A549 (cell line): ENCODE measurements at regions not wholly inside any gene's neighbourhood (a gene's known extent, or its start where the extent isn't known, plus 50 kb on each side); places are given as distances from the start of the nearest gene placed in this dataset.

Source experiments
- CEBPB ChIP-seq, 2 experiments: fragments of >200 bp in 1 of 2; sonication (Bioruptor Twin) in 1 of 2; formaldehyde crosslinking in 1 of 2; IDR thresholded peaks; 2 replicates each; pipeline ENCODE4 v1.6.1; 2012 to 2016
- EHMT2 ChIP-seq: fragments of 200-600 bp; sonication (generic); IDR thresholded peaks from 2 replicates; pipeline ENCODE4 v1.6.1; 2016; ENCODE audit warnings: antibody characterized with exemption, low read depth, mild to moderate bottlenecking, moderate library complexity
- FOXS1 ChIP-seq: fragments of 250-450 bp; sonication (Bioruptor Pico); IDR thresholded peaks from 2 replicates; pipeline ENCODE4 v1.5.0; 2020; ENCODE audit warnings: mild to moderate bottlenecking, moderate library complexity
- HDAC2 ChIP-seq: fragments of 200-600 bp; sonication (generic); IDR thresholded peaks from 2 replicates; pipeline ENCODE4 v1.6.1; 2016
- HOXB13 ChIP-seq: fragments of 250-450 bp; sonication (Bioruptor Pico); IDR thresholded peaks from 2 replicates; pipeline ENCODE4 v1.5.0; 2020; ENCODE audit warnings: low read depth, mild to moderate bottlenecking, moderate library complexity
- MAZ ChIP-seq: fragments of 150-350 bp; IDR thresholded peaks from 2 replicates; pipeline ENCODE4 v1.6.1; 2014; ENCODE audit warnings: antibody characterized with exemption, low read depth, low read length, borderline replicate concordance
- NR3C1 ChIP-seq: fragments of >200 bp; sonication (Bioruptor Twin); formaldehyde crosslinking; IDR thresholded peaks from 3 replicates; pipeline ENCODE4 v1.6.1; 2017
- POLR2A ChIP-seq: IDR thresholded peaks from 2 replicates; pipeline ENCODE4 v1.6.1; 2012; ENCODE audit warnings: mild to moderate bottlenecking, low read length
- RFX5 ChIP-seq: fragments of 450-650 bp; IDR thresholded peaks from 2 replicates; pipeline ENCODE4 v1.7.1; 2014; ENCODE audit warnings: antibody characterized with exemption, mild to moderate bottlenecking, moderate library complexity
- RNF2 ChIP-seq: fragments of 200-600 bp; sonication (generic); IDR thresholded peaks from 2 replicates; pipeline ENCODE4 v1.6.1; 2016; ENCODE audit warnings: low read depth, mild to moderate bottlenecking, antibody characterized with exemption, moderate library complexity, borderline replicate concordance
- TP53 ChIP-seq: fragments of 250-450 bp; sonication (Bioruptor Pico); IDR thresholded peaks from 2 replicates; pipeline ENCODE4 v1.5.0; 2021; ENCODE audit warnings: mild to moderate bottlenecking, moderate library complexity
- TF ChIP-seq, protein P1 (sequence below): fragments of >200 bp; sonication (Bioruptor Twin); formaldehyde crosslinking; IDR thresholded peaks from 3 replicates; pipeline ENCODE4 v1.5.1; 2016
- TF ChIP-seq, protein P2 (sequence below): IDR thresholded peaks from 2 replicates; pipeline ENCODE4 v1.6.1; 2012
- TF ChIP-seq, protein P3 (sequence below): fragments of 200-600 bp; sonication (generic); IDR thresholded peaks from 2 replicates; pipeline ENCODE4 v1.6.1; 2016; ENCODE audit warnings: antibody characterized with exemption, mild to moderate bottlenecking, moderate library complexity

DNA sequence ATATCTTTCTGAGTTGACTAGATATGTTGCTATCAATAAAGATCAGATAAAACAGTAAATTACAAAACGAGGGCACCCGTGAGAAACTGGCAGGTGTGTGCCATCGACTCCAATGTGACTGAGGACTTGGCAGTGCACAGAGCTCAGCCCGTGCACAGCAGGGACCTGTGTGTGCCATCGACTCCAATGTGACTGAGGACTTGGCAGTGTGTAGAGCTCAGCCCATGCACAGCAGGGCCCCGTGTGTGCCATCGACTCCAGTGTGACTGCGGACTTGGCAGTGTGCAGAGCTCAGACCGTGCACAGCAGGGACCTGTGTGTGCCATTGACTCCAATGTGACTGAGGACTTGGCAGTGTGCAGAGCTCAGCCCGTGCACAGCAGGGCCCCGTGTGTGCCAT is 347.2 kb upstream of the B3GAT1 start:
- no peak for TF ChIP-seq CEBPB (IDR thresholded peaks at IDR 0.05)
- TF ChIP-seq, protein P1, sequence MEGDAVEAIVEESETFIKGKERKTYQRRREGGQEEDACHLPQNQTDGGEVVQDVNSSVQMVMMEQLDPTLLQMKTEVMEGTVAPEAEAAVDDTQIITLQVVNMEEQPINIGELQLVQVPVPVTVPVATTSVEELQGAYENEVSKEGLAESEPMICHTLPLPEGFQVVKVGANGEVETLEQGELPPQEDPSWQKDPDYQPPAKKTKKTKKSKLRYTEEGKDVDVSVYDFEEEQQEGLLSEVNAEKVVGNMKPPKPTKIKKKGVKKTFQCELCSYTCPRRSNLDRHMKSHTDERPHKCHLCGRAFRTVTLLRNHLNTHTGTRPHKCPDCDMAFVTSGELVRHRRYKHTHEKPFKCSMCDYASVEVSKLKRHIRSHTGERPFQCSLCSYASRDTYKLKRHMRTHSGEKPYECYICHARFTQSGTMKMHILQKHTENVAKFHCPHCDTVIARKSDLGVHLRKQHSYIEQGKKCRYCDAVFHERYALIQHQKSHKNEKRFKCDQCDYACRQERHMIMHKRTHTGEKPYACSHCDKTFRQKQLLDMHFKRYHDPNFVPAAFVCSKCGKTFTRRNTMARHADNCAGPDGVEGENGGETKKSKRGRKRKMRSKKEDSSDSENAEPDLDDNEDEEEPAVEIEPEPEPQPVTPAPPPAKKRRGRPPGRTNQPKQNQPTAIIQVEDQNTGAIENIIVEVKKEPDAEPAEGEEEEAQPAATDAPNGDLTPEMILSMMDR, result no peak
- no peak for TF ChIP-seq POLR2A
- TF ChIP-seq, protein P2, sequence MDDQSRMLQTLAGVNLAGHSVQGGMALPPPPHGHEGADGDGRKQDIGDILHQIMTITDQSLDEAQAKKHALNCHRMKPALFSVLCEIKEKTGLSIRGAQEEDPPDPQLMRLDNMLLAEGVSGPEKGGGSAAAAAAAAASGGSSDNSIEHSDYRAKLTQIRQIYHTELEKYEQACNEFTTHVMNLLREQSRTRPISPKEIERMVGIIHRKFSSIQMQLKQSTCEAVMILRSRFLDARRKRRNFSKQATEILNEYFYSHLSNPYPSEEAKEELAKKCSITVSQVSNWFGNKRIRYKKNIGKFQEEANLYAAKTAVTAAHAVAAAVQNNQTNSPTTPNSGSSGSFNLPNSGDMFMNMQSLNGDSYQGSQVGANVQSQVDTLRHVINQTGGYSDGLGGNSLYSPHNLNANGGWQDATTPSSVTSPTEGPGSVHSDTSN, result no peak
- TF ChIP-seq HDAC2, result no peak
- no peak for TF ChIP-seq TP53 (CRISPR knock-in tag)
- no peak for TF ChIP-seq RFX5
- no peak for TF ChIP-seq RNF2
- TF ChIP-seq HOXB13 (CRISPR knock-in tag), result no peak
- TF ChIP-seq MAZ, result no peak
- TF ChIP-seq, protein P3, sequence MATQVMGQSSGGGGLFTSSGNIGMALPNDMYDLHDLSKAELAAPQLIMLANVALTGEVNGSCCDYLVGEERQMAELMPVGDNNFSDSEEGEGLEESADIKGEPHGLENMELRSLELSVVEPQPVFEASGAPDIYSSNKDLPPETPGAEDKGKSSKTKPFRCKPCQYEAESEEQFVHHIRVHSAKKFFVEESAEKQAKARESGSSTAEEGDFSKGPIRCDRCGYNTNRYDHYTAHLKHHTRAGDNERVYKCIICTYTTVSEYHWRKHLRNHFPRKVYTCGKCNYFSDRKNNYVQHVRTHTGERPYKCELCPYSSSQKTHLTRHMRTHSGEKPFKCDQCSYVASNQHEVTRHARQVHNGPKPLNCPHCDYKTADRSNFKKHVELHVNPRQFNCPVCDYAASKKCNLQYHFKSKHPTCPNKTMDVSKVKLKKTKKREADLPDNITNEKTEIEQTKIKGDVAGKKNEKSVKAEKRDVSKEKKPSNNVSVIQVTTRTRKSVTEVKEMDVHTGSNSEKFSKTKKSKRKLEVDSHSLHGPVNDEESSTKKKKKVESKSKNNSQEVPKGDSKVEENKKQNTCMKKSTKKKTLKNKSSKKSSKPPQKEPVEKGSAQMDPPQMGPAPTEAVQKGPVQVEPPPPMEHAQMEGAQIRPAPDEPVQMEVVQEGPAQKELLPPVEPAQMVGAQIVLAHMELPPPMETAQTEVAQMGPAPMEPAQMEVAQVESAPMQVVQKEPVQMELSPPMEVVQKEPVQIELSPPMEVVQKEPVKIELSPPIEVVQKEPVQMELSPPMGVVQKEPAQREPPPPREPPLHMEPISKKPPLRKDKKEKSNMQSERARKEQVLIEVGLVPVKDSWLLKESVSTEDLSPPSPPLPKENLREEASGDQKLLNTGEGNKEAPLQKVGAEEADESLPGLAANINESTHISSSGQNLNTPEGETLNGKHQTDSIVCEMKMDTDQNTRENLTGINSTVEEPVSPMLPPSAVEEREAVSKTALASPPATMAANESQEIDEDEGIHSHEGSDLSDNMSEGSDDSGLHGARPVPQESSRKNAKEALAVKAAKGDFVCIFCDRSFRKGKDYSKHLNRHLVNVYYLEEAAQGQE, result no peak
- no peak for TF ChIP-seq EHMT2
- TF ChIP-seq NR3C1, result no peak
- TF ChIP-seq FOXS1 (CRISPR knock-in tag), result no peak
